HG02623 (cell line): ENCODE measurements at regions not wholly inside any gene's neighbourhood (a gene's known extent, or its start where the extent isn't known, plus 50 kb on each side); places are given as distances from the start of the nearest gene placed in this dataset.

Source experiments
- ATAC-seq: cut with Tn5 transposase; IDR thresholded peaks from one replicate; pipeline ENCODE4 v1.9.1; 2021; ENCODE audit warnings: moderate library complexity; ENCODE audit not compliant: unreplicated experiment

- ATAC-seq, result no peak
Measured at GRCh38 chr1:5505944-5506343, 486.3 kb downstream of the NPHP4 start.

- ATAC-seq, result no peak
Measured at GRCh38 chr1:5504364-5504740, 487.9 kb downstream of the NPHP4 start.

GRCh38 chr1:5503556-5504363 is 488.5 kb downstream of the NPHP4 start:
- ATAC-seq, result no peak

- ATAC-seq, result no peak
Measured at GRCh38 chr1:5502311-5503194, 489.7 kb downstream of the NPHP4 start.

- ATAC-seq, result no peak
Measured at GRCh38 chr1:5501206-5501930, 490.9 kb downstream of the NPHP4 start.

GRCh38 chr1:5500541-5500940 is 491.7 kb downstream of the NPHP4 start:
- ATAC-seq, result no peak

- no peak for ATAC-seq
Measured at GRCh38 chr1:5497503-5497902, 494.7 kb downstream of the NPHP4 start.

GRCh38 chr1:5495596-5496410 is 496.4 kb downstream of the NPHP4 start:
- no peak for ATAC-seq

- no peak for ATAC-seq
Measured at GRCh38 chr1:5494518-5494917, 497.7 kb downstream of the NPHP4 start.

- ATAC-seq, result no peak
Measured at GRCh38 chr1:5493851-5494311, 498.3 kb downstream of the NPHP4 start.

- ATAC-seq, result no peak
Measured at GRCh38 chr1:5493275-5493674, 498.9 kb downstream of the NPHP4 start.

- ATAC-seq, result no peak
Measured at GRCh38 chr1:5492846-5493245, 499.4 kb downstream of the NPHP4 start.

GRCh38 chr1:5491207-5491904 is 500.9 kb downstream of the NPHP4 start:
- no peak for ATAC-seq

- no peak for ATAC-seq
Measured at GRCh38 chr1:5490635-5491034, 501.6 kb downstream of the NPHP4 start.

GRCh38 chr1:5488448-5488847 is 503.8 kb downstream of the NPHP4 start:
- ATAC-seq, result no peak

- ATAC-seq, result no peak
Measured at GRCh38 chr1:5485968-5486696, 506.1 kb downstream of the NPHP4 start.

GRCh38 chr1:5485436-5485835 is 506.8 kb downstream of the NPHP4 start:
- ATAC-seq, result no peak

GRCh38 chr1:5484451-5485165 is 507.6 kb downstream of the NPHP4 start:
- ATAC-seq, result no peak

GRCh38 chr1:5481889-5482288 is 510.3 kb downstream of the NPHP4 start:
- no peak for ATAC-seq
